Left renal pelvis (tissue), 4 donors: ENCODE measurements at regions not wholly inside any gene's neighbourhood (a gene's known extent, or its start where the extent isn't known, plus 50 kb on each side); places are given as distances from the start of the nearest gene placed in this dataset.

Experiments used
- DNase-seq, 4 donors: peaks; one replicate each; pipeline ENCODE4 v3.0.0-alpha.2; 2013; ENCODE audit warnings: low read depth in 4 of 4, low spot score in 3 of 4

DNA sequence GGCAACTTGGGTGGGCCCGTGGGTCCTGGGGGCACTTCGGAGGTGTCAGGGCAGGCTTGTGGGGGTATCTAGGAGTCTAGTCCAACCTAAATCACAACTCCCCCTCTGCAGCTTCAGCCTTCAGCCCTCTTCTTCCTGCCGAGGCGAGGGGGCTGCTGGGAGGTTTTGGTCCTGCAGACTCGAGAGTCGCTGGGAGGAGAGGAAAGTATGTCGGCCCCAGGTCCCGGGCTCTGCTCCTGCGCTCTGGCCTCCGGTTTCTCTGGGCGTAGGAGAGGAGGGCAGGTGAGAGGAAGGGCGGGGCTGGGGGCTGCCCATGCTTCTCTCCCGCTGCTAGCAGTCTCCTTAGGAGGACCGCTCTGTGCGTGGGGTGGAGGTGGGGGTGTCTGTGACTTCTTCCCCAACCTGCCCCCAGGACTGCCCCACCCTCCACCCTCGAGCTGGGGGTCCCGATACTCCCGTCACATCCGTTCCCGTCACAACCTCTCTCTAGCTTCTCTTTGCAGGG lies 139.8 kb upstream of the COL5A1 start:
- no peak for DNase-seq

DNA sequence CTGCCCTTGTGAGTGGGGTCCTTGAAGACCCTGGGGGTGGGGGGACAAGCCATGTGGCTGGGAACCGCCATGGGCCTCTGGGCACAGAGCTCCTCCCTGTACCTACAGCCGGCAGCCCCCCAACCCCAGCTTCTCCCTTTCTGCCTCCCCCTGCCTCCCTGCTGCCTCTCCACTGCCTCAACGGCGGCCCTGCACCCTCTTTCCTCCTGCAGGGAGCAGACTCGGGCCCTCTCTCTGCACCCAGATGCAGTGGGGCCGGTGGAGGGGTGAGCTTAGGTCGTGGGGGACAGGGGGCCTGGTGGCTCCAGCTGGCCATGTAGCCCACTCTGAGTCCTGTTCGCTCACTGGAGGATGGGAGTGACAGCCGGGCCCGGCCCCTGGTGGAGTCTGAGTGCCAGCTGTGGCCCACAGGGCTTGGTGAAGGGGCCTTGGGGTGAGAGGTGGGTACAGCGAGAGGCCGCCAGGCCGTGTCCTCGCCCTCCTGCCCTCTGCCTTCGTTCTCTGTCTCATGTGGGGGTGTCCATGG lies 139.3 kb upstream of the COL5A1 start:
- no peak for DNase-seq

GRCh38 chr9:134502809-134503211 lies 138.8 kb upstream of the COL5A1 start:
- DNase-seq = no peak

GRCh38 chr9:134503301-134504105 lies 138.1 kb upstream of the COL5A1 start:
- DNase-seq = no peak

DNA sequence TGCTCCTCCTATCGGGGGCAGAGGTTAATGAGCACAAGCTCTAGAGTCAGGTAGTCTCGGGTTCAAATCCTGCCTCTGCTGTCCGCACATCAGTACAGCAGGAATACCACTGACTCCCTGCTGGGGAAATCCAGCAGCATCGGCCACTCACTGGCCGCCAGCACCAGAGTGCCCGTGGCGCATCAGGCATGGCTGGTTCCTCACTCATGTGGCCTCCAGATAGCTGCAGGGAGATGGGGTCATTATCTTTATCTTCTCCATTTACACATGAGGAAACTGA lies 137.6 kb upstream of the COL5A1 start:
- no peak for DNase-seq

DNA sequence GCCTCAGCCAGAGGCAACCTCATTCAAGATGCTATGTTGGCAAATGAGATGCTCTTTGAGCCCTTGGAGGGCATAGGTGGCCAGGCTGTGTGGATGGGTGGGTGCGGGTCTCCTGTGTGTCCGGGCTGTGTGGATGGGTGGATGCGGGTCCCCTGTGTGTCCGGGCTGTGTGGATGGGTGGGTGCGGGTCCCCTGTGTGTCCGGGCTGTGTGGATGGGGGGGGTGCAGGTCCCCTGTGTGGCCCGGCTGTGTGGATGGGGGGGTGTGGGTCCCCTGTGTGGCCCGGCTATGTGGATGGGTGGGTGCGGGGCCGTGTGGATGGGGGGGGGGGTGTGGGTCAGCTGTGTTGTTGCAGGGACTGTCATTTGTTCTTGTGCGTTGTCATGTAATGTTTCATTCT lies 136.6 kb upstream of the COL5A1 start:
- no peak for DNase-seq

GRCh38 chr9:134509281-134509680 lies 132.3 kb upstream of the COL5A1 start:
- no peak for DNase-seq

DNA sequence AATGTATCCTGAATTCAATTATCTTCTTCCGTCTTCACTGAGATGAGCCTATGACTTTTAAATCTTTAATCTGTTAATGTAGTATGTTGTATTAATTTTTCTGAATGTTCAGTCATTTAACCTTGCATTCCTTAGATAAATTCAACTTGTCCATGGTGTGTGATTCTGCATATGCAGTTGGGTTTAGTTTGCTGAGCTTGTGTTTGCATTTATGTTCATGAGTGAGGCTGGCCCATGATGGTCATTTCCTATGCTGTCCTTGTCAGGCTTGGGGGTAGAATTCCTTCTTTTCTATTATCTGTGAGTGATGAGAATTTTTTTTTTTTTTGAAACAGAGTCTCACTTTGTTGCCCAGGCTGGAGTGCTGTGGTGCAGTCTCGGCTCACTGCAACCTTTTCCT lies 131.8 kb upstream of the COL5A1 start:
- DNase-seq = no peak

DNA sequence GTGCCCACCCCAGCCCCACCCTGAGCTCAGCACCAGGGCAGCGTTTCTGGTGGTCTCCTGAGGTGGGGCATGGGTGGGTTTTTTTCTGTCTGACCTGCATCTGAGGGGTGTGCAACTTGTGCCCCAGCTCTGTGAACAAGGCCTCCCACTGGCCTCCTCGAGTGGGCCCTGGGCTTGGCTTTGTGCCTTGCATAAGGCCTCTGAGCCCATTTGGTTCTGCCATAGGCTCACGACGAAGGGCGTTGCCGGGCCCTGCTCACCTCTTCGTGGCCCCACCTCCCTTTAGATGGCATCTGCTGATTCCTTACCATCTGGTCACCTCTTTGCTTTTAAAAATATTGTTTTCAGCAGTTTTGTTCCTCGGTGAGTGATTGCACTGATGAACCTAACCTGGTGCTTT lies 127.1 kb upstream of the COL5A1 start:
- no peak for DNase-seq

DNA sequence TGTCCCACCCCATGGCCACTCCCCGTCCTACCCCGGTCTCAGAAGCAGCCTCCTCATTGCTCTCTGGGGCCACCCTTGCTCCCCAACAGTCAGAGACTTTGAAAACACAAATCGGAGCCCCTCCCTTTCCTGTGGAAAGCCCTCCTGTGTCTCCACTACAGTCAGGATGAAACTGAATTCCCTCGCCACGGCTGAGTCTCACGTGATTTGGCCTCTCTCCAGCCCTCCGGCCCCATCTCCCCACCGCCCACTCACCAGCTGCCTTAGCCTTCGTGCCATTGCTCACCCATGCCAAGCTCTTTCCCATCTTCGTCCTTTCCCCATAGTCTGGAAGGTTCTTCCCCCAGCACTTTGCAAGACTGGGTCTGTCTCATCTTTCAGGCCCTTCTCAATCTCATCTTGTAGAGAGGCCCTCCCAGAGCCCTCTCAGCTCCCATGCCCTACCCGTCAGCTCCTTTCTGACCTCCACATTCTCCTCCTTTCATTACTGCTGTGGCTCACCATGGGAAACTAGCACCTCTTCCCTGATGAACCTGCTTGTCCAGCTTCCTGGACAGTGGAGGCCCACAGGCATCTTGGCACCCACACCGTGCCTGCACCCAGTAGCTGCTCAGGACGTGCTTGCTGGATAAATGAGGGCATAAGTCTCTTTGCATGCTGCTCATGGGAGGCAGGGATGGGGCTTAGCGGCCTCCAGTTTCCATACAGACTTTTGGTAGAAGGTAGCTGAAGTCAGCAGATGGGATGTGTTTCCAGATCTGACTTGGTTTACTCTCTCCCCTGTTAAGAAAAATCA lies 126.4 kb upstream of the COL5A1 start:
- no peak for DNase-seq

DNA sequence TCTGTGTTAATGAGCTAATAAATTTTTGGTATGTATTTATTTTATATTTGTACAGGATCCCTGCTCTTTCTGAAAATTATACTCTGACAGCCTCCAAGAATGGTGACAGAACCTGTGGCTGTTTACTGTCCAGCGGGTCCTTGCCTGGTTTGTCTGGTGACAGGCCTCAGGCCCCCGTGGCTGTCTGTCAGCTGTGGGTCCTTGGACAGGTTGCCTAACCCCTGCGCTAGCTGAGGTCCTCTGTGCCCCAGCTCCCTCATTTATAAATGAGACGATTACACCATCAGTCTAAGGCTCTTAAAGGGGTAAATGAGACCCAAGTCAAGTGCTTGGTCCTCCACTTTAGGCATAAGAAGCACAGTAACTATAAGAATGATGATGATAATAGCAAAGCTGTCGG lies 125.1 kb upstream of the COL5A1 start:
- DNase-seq = no peak

GRCh38 chr9:134517069-134517680 lies 124.4 kb upstream of the COL5A1 start:
- no peak for DNase-seq

DNA sequence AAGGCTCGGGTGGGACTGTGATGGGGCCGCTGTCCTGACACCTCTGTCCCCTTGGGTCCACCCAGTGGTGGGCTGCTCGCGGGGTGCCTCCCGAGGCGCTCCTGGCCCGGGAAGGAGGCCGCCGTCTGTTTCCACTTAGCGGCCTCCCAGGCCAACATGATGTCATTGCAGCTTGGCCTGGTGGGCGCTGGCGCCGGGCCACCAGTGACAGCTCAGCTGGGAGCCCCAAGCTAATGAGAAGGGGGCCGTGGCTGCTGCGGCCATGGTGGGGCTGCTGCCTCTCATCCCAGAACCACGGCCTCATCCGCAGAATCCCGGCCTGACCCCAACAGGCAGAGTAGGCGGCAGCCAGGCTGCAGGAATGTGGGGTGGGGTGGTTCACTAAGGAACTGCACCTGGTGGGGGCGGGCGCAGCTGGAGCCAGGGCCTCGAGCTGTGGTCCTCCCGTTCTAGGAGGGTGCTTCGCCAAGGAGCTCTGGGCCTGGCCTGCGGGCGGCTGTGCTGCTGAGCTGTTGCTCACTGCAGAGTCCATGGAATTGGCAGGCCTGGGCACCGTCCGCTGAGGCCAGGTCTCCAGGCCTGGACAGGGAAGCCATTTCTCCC lies 123.5 kb upstream of the COL5A1 start:
- no peak for DNase-seq

DNA sequence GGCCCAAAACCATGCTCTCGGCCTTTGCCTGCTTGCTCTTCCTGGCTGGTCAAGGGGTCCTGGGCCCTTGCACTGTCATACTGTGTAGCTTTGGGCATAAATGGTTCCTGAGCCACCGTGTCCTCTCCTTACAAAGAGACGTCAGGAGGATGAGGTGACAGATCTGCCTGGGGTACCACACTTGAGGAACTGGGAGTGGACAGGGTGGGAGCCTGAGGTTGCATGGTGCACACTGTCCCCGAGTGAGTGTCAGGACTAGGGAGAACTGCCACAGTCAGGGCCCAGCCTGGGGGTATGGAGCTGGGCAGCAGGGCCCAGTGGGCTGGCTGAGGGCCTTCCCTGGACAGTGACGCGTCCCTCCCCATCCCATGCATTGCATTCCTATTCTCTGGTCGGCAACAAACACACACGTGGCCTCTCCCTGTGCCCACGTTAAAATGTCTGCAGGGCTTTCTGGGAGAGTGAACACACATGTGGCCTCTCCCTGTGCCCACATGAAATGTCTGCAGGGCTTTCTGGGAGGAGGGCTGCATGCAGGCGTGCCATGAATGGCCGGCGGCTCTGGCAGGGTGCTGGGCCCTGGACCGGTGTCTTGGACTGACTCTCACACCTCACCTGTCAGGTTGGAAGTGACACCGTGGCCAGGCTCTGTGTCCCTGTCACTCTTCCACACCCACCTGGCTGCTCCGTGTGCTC lies 122.1 kb upstream of the COL5A1 start:
- no peak for DNase-seq

GRCh38 chr9:134521817-134522501 lies 119.6 kb upstream of the COL5A1 start:
- no peak for DNase-seq

DNA sequence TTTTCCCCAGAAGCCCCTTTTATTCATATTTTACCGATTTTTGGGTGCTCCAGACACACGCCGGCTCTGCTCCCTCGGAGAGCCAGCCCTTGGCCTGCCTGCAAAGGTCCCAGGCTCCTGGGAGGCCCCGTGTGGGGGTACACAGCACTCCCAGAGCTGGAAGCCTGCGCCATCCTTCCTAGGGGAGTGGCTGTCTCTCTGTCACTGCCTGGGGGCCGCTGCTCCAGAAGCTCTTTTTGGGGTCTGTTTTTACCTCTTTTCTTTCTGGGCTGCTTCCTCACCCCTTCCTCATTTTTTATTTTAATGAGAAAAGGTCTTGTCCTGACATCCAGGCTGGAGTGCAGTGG lies 119.1 kb upstream of the COL5A1 start:
- DNase-seq = no peak

GRCh38 chr9:134522976-134523375 lies 118.6 kb upstream of the COL5A1 start:
- no peak for DNase-seq

DNA sequence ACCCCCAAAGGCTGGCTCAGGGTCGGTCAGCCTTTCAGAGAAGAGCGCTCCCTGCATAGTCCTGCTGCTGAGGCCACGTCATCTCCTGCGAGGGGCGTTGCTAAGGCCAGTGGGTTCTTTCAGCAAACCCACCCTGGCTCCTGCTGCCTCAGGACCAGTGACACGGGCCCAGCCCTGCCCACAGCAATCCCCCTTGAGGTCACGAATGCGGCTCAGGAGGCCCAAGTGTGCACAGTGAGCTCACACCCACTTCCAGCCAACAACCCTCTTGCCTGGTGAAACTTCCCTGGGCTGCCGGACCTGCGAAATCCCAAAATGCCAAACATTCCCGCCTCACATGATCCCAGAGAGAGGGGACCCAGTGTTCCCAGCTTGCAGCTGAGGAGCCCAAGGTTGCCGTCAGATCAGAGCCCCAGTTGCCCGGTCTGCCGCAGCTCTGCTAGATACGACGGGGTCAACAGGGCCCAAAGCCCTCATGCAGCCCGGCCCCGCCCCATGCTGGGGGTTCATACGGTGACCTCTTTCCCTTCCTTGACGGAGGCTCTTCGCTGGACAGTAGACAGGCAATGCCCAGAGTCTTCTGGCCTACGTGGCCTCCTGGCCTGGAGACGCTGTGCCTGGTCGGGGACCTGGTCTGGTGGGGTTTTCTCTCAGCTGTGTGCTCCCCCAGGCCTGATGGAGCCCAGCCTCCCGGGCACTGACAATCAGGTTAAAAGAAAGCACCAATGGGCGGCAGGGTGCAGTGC lies 116.4 kb upstream of the COL5A1 start:
- no peak for DNase-seq

- no peak for DNase-seq
Measured at GRCh38 chr9:134525841-134526583, 115.6 kb upstream of the COL5A1 start.
